ENCODE measurements at regions not wholly inside any gene's neighbourhood (a gene's known extent, or its start where the extent isn't known, plus 50 kb on each side); places are given as distances from the start of the nearest gene placed in this dataset.
A peak's percentile ranks its signal among the peaks of the same experiment; 100 is the strongest.

- Histone ChIP-seq H3F3A (ENCODE audit: insufficient read depth, low read length) (no peaks in the 10 kb centered on the region), H3K27ac (ENCODE audit: low read length) (no peak overlapping the region), H3K27me3 (replicated peaks; ENCODE audit: insufficient read depth, low read length) (no peaks in the 10 kb centered on the region), H3K4me3 (ENCODE audit: low read length) (no peak overlapping the region), H3K4me2 (ENCODE audit: low read depth, low read length) (no peak overlapping the region), H3K9ac (ENCODE audit: low read length) (no peak overlapping the region), H3K79me2 (ENCODE audit: low read length) (no peaks in the 10 kb centered on the region), H2AFZ (ENCODE audit: low read length) (no peak overlapping the region), H3K36me3 (replicated peaks; ENCODE audit: insufficient read depth, low read length) (no peaks in the 10 kb centered on the region), H3K9me3 (replicated peaks; ENCODE audit: insufficient read depth, low read length) (no peaks in the 10 kb centered on the region), H3K4me1 (ENCODE audit: low read length) (no peaks in the 10 kb centered on the region), H3K9me2 (replicated peaks; ENCODE audit: insufficient read depth, low read length) (no peaks in the 10 kb centered on the region), H4K20me1 (ENCODE audit: insufficient read depth, low read length) (no peaks in the 10 kb centered on the region)
- no peak for DNase-seq
- TF ChIP-seq EZH2phosphoT487 (IDR thresholded peaks at IDR 0.05; ENCODE audit: low read length) (no peak), CTCF (IDR thresholded peaks at IDR 0.05; ENCODE audit: low read length) (0 out of 2 replicates have a peak, but pooled peaks have one; percentile 4)
Observed at GRCh38 chr4:126592088-126592487, 1040.7 kb upstream of the INTU start.

- Histone ChIP-seq H2AFZ (ENCODE audit: low read length) (no peak overlapping the region), H3K4me1 (ENCODE audit: low read length) (no peaks in the 10 kb centered on the region), H3K4me2 (ENCODE audit: low read depth, low read length) (no peak overlapping the region), H3K9me2 (replicated peaks; ENCODE audit: insufficient read depth, low read length) (no peaks in the 10 kb centered on the region), H4K20me1 (ENCODE audit: insufficient read depth, low read length) (no peaks in the 10 kb centered on the region), H3K9me3 (replicated peaks; ENCODE audit: insufficient read depth, low read length) (no peaks in the 10 kb centered on the region), H3K4me3 (ENCODE audit: low read length) (no peak overlapping the region), H3K9ac (ENCODE audit: low read length) (no peak overlapping the region), H3K36me3 (replicated peaks; ENCODE audit: insufficient read depth, low read length) (no peaks in the 10 kb centered on the region), H3K27ac (ENCODE audit: low read length) (no peak overlapping the region), H3K79me2 (ENCODE audit: low read length) (no peaks in the 10 kb centered on the region), H3F3A (ENCODE audit: insufficient read depth, low read length) (no peaks in the 10 kb centered on the region), H3K27me3 (replicated peaks; ENCODE audit: insufficient read depth, low read length) (no peaks in the 10 kb centered on the region)
- TF ChIP-seq EZH2 (optimal IDR thresholded peaks at IDR 0.05; ENCODE audit: low read depth, low read length) (no peak), CTCF (IDR thresholded peaks at IDR 0.05; ENCODE audit: low read length) (no peak), EZH2phosphoT487 (IDR thresholded peaks at IDR 0.05; ENCODE audit: low read length) (no peak)
- DNase-seq: no peak
Observed at GRCh38 chr4:126593626-126594025, 1039.1 kb upstream of the INTU start.

DNA sequence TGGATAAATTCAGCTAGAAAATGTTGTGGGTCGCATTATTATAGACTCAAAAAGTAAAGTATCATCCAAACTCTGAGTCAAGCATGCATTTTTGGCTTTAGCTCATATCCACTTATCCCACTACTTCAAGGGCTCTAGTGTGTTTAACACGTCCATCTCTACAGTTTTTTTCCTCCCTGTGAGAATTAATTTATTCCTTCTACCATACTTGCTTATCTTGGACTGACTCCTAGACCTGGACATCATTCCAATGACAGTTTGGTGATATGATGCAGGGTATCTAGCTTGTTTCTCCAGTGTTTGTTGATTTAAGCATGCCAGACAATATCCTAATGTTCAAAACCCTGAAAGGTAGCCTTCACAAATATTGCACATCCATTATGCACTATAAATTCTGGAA, 1037.1 kb upstream of the INTU start:
- Histone ChIP-seq H3K9me3 (replicated peaks; ENCODE audit: insufficient read depth, low read length) (no peaks in the 10 kb centered on the region), H4K20me1 (ENCODE audit: insufficient read depth, low read length) (no peaks in the 10 kb centered on the region), H3K27me3 (replicated peaks; ENCODE audit: insufficient read depth, low read length) (no peaks in the 10 kb centered on the region), H3K27ac (ENCODE audit: low read length) (no peak overlapping the region), H3F3A (ENCODE audit: insufficient read depth, low read length) (no peaks in the 10 kb centered on the region), H3K9ac (ENCODE audit: low read length) (no peak overlapping the region), H2AFZ (ENCODE audit: low read length) (no peak overlapping the region), H3K36me3 (replicated peaks; ENCODE audit: insufficient read depth, low read length) (no peaks in the 10 kb centered on the region), H3K4me1 (ENCODE audit: low read length) (no peaks in the 10 kb centered on the region), H3K79me2 (ENCODE audit: low read length) (no peaks in the 10 kb centered on the region), H3K9me2 (replicated peaks; ENCODE audit: insufficient read depth, low read length) (no peaks in the 10 kb centered on the region), H3K4me3 (ENCODE audit: low read length) (no peak overlapping the region), H3K4me2 (ENCODE audit: low read depth, low read length) (no peak overlapping the region)
- DNase-seq: no peak
- TF ChIP-seq EZH2phosphoT487 (IDR thresholded peaks at IDR 0.05; ENCODE audit: low read length): no peak
- TF ChIP-seq CTCF (IDR thresholded peaks at IDR 0.05; ENCODE audit: low read length): no peak
- no peak for TF ChIP-seq EZH2 (optimal IDR thresholded peaks at IDR 0.05; ENCODE audit: low read depth, low read length)
